ENCODE measurements at regions not wholly inside any gene's neighbourhood (a gene's known extent, or its start where the extent isn't known, plus 50 kb on each side); places are given as distances from the start of the nearest gene placed in this dataset.

GRCh38 chr5:5619546-5619945, 197.1 kb downstream of the ICE1 start:
- Histone ChIP-seq H3K27me3 (ENCODE audit: insufficient read depth, low read length, poor library complexity) (no peaks in the 10 kb centered on the region), H3K4me2 (ENCODE audit: low read length) (no peak overlapping the region), H2BK5ac (ENCODE audit: low read length) (no peak overlapping the region), H3K23ac (ENCODE audit: low read length) (no peak overlapping the region), H2AK5ac (ENCODE audit: low read length) (no peak overlapping the region), H4K5ac (ENCODE audit: low read length) (no peak overlapping the region), H3K4ac (ENCODE audit: low read depth, low read length) (no peak overlapping the region), H3K79me2 (ENCODE audit: control insufficient read depth, insufficient read depth, low read length) (no peaks in the 10 kb centered on the region), H4K8ac (ENCODE audit: low read depth, low read length) (no peak overlapping the region), H3K27ac (ENCODE audit: low read depth, low read length) (no peak overlapping the region), H3K4me3 (ENCODE audit: low read length) (no peak overlapping the region), H3K4me1 (ENCODE audit: control insufficient read depth, low read depth, low read length) (no peaks in the 10 kb centered on the region), H3K18ac (ENCODE audit: low read length) (no peak overlapping the region), H2BK120ac (ENCODE audit: low read depth, low read length) (no peak overlapping the region), H3K36me3 (ENCODE audit: control insufficient read depth, insufficient read depth, low read length) (no peaks in the 10 kb centered on the region), H3K56ac (ENCODE audit: low read length) (no peak overlapping the region), H3K79me1 (ENCODE audit: low read length) (no peaks in the 10 kb centered on the region), H3K9ac (ENCODE audit: low read length) (no peak overlapping the region), H2BK15ac (replicated peaks; ENCODE audit: low read depth) (no peak overlapping the region)
- no peak for DNase-seq
- WGBS (ENCODE audit: extremely low coverage, insufficient coverage, low lambda C conversion rate) = no CpG with 5 or more reads among the region's 3 CpGs

DNA sequence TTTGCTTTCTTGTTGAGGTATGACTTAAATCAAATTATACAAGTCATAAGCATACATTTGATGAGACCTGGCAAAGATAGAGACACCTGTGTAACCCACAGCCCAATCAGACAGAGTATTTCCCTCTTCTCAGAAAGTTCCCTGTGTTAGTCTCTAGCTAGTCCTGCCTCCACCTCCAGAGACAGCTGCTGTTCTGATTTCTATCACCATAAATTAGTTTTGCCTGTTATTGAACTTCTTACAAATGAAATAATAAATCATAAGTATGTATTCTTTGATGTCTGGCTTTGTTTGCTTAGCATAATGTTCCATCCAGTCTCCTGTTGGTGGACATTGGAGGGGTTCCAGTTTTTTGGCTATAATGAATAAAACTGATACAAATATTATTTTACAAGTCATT, 194.5 kb downstream of the ICE1 start:
- Histone ChIP-seq H3K79me2 (ENCODE audit: control insufficient read depth, insufficient read depth, low read length) (no peaks in the 10 kb centered on the region), H3K27ac (ENCODE audit: low read depth, low read length) (no peak overlapping the region), H2BK120ac (ENCODE audit: low read depth, low read length) (no peak overlapping the region), H2BK15ac (replicated peaks; ENCODE audit: low read depth) (no peak overlapping the region), H3K4me1 (ENCODE audit: control insufficient read depth, low read depth, low read length) (no peaks in the 10 kb centered on the region), H3K79me1 (ENCODE audit: low read length) (no peaks in the 10 kb centered on the region), H3K23ac (ENCODE audit: low read length) (no peak overlapping the region), H3K4me3 (ENCODE audit: low read length) (no peak overlapping the region), H3K18ac (ENCODE audit: low read length) (no peak overlapping the region), H3K36me3 (ENCODE audit: control insufficient read depth, insufficient read depth, low read length) (no peaks in the 10 kb centered on the region), H3K56ac (ENCODE audit: low read length) (no peak overlapping the region), H2AK5ac (ENCODE audit: low read length) (no peak overlapping the region), H3K27me3 (ENCODE audit: insufficient read depth, low read length, poor library complexity) (no peaks in the 10 kb centered on the region), H3K9ac (ENCODE audit: low read length) (no peak overlapping the region), H4K8ac (ENCODE audit: low read depth, low read length) (no peak overlapping the region), H2BK5ac (ENCODE audit: low read length) (no peak overlapping the region), H3K4ac (ENCODE audit: low read depth, low read length) (no peak overlapping the region), H3K4me2 (ENCODE audit: low read length) (no peak overlapping the region), H4K5ac (ENCODE audit: low read length) (no peak overlapping the region)
- DNase-seq = no peak

- no peaks in the 10 kb centered on the region for H3K79me2 ChIP-seq (ENCODE audit: control insufficient read depth, insufficient read depth, low read length)
- H4K5ac ChIP-seq (ENCODE audit: low read length) = no peak overlapping the region
- H3K79me1 ChIP-seq (ENCODE audit: low read length) = no peaks in the 10 kb centered on the region
- H3K18ac ChIP-seq (ENCODE audit: low read length) = no peak overlapping the region
- peak; percentile 21 for DNase-seq
- H4K8ac ChIP-seq (ENCODE audit: low read depth, low read length) = no peak overlapping the region
- H2BK15ac ChIP-seq (replicated peaks; ENCODE audit: low read depth) = no peak overlapping the region
- WGBS (ENCODE audit: extremely low coverage, insufficient coverage, low lambda C conversion rate) = no CpG with 5 or more reads among the region's 7 CpGs
- H3K4ac ChIP-seq (ENCODE audit: low read depth, low read length) = no peak overlapping the region
- H3K4me2 ChIP-seq (ENCODE audit: low read length) = no peak overlapping the region
- H3K23ac ChIP-seq (ENCODE audit: low read length) = no peak overlapping the region
- H3K4me3 ChIP-seq (ENCODE audit: low read length) = no peak overlapping the region
- H2BK120ac ChIP-seq (ENCODE audit: low read depth, low read length) = no peak overlapping the region
- H3K27ac ChIP-seq (ENCODE audit: low read depth, low read length) = no peak overlapping the region
- H2AK5ac ChIP-seq (ENCODE audit: low read length) = no peak overlapping the region
- H3K56ac ChIP-seq (ENCODE audit: low read length) = no peak overlapping the region
- no peak overlapping the region for H3K9ac ChIP-seq (ENCODE audit: low read length)
- H2BK5ac ChIP-seq (ENCODE audit: low read length) = no peak overlapping the region
- H3K36me3 ChIP-seq (ENCODE audit: control insufficient read depth, insufficient read depth, low read length) = no peaks in the 10 kb centered on the region
- H3K27me3 ChIP-seq (ENCODE audit: insufficient read depth, low read length, poor library complexity) = no peaks in the 10 kb centered on the region
- H3K4me1 ChIP-seq (ENCODE audit: control insufficient read depth, low read depth, low read length) = no peaks in the 10 kb centered on the region
Measured at GRCh38 chr5:5616247-5616895, 193.9 kb downstream of the ICE1 start.

DNA sequence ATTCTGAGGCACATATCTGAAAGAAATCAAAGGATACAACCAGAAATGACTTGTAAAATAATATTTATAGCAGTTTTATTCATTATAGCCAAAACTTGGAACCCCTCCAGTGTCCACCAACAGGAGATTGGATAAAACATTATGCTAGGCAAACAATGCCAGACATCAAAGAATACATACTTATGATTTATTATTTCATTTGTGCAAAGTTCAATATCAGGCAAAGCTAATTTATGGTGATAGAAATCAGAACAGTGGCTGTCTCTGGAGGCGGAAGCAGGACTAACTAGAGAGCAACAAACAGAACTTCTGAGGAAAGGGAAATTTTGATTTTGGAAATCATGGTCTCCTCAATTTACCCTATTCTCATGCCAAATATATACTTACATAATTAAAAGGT, 193.1 kb downstream of the ICE1 start:
- H2BK15ac ChIP-seq (replicated peaks; ENCODE audit: low read depth) = no peak overlapping the region
- no peak overlapping the region for H4K8ac ChIP-seq (ENCODE audit: low read depth, low read length)
- no peaks in the 10 kb centered on the region for H3K79me1 ChIP-seq (ENCODE audit: low read length)
- H4K5ac ChIP-seq (ENCODE audit: low read length) = no peak overlapping the region
- no peak overlapping the region for H3K4ac ChIP-seq (ENCODE audit: low read depth, low read length)
- no peak overlapping the region for H2BK120ac ChIP-seq (ENCODE audit: low read depth, low read length)
- H2AK5ac ChIP-seq (ENCODE audit: low read length) = no peak overlapping the region
- no peak overlapping the region for H3K9ac ChIP-seq (ENCODE audit: low read length)
- no peak overlapping the region for H3K4me2 ChIP-seq (ENCODE audit: low read length)
- H3K36me3 ChIP-seq (ENCODE audit: control insufficient read depth, insufficient read depth, low read length) = no peaks in the 10 kb centered on the region
- no CpG with 5 or more reads among the region's 1 CpG for WGBS (ENCODE audit: extremely low coverage, insufficient coverage, low lambda C conversion rate)
- H3K27me3 ChIP-seq (ENCODE audit: insufficient read depth, low read length, poor library complexity) = no peaks in the 10 kb centered on the region
- H3K23ac ChIP-seq (ENCODE audit: low read length) = no peak overlapping the region
- no peak overlapping the region for H3K56ac ChIP-seq (ENCODE audit: low read length)
- H3K4me3 ChIP-seq (ENCODE audit: low read length) = no peak overlapping the region
- H3K4me1 ChIP-seq (ENCODE audit: control insufficient read depth, low read depth, low read length) = no peaks in the 10 kb centered on the region
- no peaks in the 10 kb centered on the region for H3K79me2 ChIP-seq (ENCODE audit: control insufficient read depth, insufficient read depth, low read length)
- H2BK5ac ChIP-seq (ENCODE audit: low read length) = no peak overlapping the region
- no peak overlapping the region for H3K18ac ChIP-seq (ENCODE audit: low read length)
- no peak for DNase-seq
- no peak overlapping the region for H3K27ac ChIP-seq (ENCODE audit: low read depth, low read length)

DNA sequence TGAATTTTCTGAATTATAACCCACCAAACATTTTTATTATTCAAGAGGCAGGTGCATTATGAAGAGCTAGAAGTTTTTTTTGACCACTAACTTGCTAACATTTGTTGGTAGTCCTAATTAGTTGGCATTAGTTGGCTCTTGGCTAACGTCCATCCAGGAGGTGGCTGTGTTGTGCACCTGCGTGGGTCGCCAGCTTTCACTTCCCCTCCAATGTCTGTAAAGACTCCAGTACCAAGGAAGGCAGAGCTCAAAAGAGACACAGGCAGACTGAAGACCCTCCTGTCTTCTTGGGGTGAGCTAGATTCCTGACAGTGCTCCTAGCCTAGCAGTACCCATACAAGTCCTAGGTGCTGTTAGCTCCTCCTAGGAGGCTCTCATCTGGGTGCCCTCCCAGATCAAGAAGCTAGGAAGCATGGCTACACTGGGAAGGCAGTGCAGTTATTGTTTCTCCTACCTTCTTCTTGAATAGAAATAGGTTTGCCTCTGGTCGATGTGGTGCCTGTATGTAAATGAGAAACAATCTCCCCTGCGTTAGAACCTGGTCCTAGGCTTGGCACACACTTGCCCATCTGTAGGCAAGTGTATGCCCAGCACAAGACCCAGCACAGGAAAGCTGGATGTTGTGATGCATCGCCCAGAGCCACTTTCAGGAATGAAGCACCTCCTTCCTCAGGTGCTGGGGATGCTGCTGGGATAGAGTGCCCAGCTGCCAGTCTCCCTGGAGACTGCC, 190.9 kb downstream of the ICE1 start:
- no peak overlapping the region for H3K56ac ChIP-seq (ENCODE audit: low read length)
- no peak for DNase-seq
- no peak overlapping the region for H3K4ac ChIP-seq (ENCODE audit: low read depth, low read length)
- no peak overlapping the region for H3K4me3 ChIP-seq (ENCODE audit: low read length)
- H3K79me2 ChIP-seq (ENCODE audit: control insufficient read depth, insufficient read depth, low read length) = no peaks in the 10 kb centered on the region
- H3K4me2 ChIP-seq (ENCODE audit: low read length) = no peak overlapping the region
- H3K23ac ChIP-seq (ENCODE audit: low read length) = no peak overlapping the region
- no peaks in the 10 kb centered on the region for H3K27me3 ChIP-seq (ENCODE audit: insufficient read depth, low read length, poor library complexity)
- H2BK5ac ChIP-seq (ENCODE audit: low read length) = no peak overlapping the region
- no peaks in the 10 kb centered on the region for H3K79me1 ChIP-seq (ENCODE audit: low read length)
- no peak overlapping the region for H2BK120ac ChIP-seq (ENCODE audit: low read depth, low read length)
- no peak overlapping the region for H3K27ac ChIP-seq (ENCODE audit: low read depth, low read length)
- H3K9ac ChIP-seq (ENCODE audit: low read length) = no peak overlapping the region
- H4K8ac ChIP-seq (ENCODE audit: low read depth, low read length) = no peak overlapping the region
- WGBS (ENCODE audit: extremely low coverage, insufficient coverage, low lambda C conversion rate) = no CpG with 5 or more reads among the region's 6 CpGs
- H3K36me3 ChIP-seq (ENCODE audit: control insufficient read depth, insufficient read depth, low read length) = no peaks in the 10 kb centered on the region
- no peak overlapping the region for H2AK5ac ChIP-seq (ENCODE audit: low read length)
- no peak overlapping the region for H3K18ac ChIP-seq (ENCODE audit: low read length)
- H3K4me1 ChIP-seq (ENCODE audit: control insufficient read depth, low read depth, low read length) = no peaks in the 10 kb centered on the region
- H2BK15ac ChIP-seq (replicated peaks; ENCODE audit: low read depth) = no peak overlapping the region
- no peak overlapping the region for H4K5ac ChIP-seq (ENCODE audit: low read length)

GRCh38 chr5:5612096-5612495, 189.6 kb downstream of the ICE1 start:
- H3K9ac ChIP-seq (ENCODE audit: low read length) = no peak overlapping the region
- H3K4me2 ChIP-seq (ENCODE audit: low read length) = no peak overlapping the region
- no peaks in the 10 kb centered on the region for H3K36me3 ChIP-seq (ENCODE audit: control insufficient read depth, insufficient read depth, low read length)
- no peak overlapping the region for H3K18ac ChIP-seq (ENCODE audit: low read length)
- H3K56ac ChIP-seq (ENCODE audit: low read length) = no peak overlapping the region
- H2BK120ac ChIP-seq (ENCODE audit: low read depth, low read length) = no peak overlapping the region
- no peak for DNase-seq
- H3K23ac ChIP-seq (ENCODE audit: low read length) = no peak overlapping the region
- no peak overlapping the region for H4K8ac ChIP-seq (ENCODE audit: low read depth, low read length)
- no peak overlapping the region for H2BK15ac ChIP-seq (replicated peaks; ENCODE audit: low read depth)
- WGBS (ENCODE audit: extremely low coverage, insufficient coverage, low lambda C conversion rate) = no CpG with 5 or more reads among the region's 2 CpGs
- no peak overlapping the region for H3K27ac ChIP-seq (ENCODE audit: low read depth, low read length)
- no peak overlapping the region for H2AK5ac ChIP-seq (ENCODE audit: low read length)
- no peak overlapping the region for H3K4ac ChIP-seq (ENCODE audit: low read depth, low read length)
- no peaks in the 10 kb centered on the region for H3K4me1 ChIP-seq (ENCODE audit: control insufficient read depth, low read depth, low read length)
- H2BK5ac ChIP-seq (ENCODE audit: low read length) = no peak overlapping the region
- no peak overlapping the region for H4K5ac ChIP-seq (ENCODE audit: low read length)
- H3K79me1 ChIP-seq (ENCODE audit: low read length) = no peaks in the 10 kb centered on the region
- H3K79me2 ChIP-seq (ENCODE audit: control insufficient read depth, insufficient read depth, low read length) = no peaks in the 10 kb centered on the region
- H3K4me3 ChIP-seq (ENCODE audit: low read length) = no peak overlapping the region
- no peaks in the 10 kb centered on the region for H3K27me3 ChIP-seq (ENCODE audit: insufficient read depth, low read length, poor library complexity)

Measured in mesendoderm (in vitro differentiated cells).